HG03521 (cell line): ENCODE measurements at regions not wholly inside any gene's neighbourhood (a gene's known extent, or its start where the extent isn't known, plus 50 kb on each side); places are given as distances from the start of the nearest gene placed in this dataset.

Source experiments
- ATAC-seq: cut with Tn5 transposase; IDR thresholded peaks from one replicate; pipeline ENCODE4 v1.9.1; 2021; ENCODE audit warnings: mild to moderate bottlenecking, moderate library complexity; ENCODE audit not compliant: unreplicated experiment

DNA sequence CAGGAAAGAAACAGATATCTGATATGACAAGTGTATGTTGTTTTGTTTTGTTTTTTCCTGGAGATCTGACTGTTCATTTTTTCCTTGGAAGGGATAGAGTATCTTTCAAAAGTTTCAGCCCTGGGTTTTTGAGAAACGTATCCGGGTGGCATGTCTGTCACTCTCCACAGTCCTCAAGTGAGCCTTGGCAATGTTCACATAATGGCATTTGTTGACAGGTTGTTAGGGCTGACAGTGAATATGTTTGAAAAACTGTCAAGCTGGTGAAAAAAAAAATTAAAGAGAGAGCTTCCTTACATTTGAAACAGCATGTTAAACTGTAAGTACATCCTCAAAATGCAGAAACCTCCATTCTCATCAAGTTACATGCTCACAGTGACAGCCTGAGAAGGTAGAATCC, 113.0 kb upstream of the DYNLRB2 start:
- ATAC-seq = no peak

DNA sequence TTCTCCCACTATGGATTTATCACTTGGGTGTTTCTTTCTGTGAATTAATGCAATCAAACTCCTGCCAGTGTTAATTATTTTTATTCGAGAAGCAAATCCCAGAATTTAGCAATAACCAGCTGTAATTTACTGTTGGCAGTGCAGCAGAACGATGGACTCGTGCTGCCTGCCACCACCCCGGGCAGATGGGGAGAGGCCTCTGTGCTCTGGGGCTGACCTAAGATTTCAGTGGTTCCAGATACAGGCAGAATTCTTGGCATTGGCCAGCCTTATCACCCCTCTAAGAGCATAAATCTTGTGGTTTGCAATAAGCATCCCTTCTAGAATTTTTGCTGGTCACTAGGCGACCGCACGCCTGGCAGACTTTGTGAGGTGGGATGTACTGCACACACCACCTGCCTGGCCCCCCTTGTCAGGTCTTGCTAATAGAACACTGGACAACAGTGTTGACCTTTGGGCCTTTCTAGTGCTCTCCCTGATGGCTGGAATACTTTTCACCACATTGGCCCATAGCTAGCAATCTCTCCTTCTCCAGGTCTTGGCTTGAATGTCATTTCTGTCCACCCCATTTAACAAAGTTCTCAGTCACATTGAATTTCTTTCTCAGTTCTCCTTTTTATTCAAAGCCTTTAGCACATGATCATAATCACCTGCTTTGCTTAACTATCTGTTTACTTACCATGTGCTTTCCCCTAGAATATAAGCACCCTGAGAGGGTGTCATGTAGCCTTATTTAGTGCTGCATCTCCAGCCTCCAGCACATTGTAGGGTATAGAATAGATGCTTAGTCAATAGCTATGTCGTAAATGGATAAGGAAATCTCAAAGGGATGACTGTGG, 122.1 kb upstream of the DYNLRB2 start:
- no peak for ATAC-seq

DNA sequence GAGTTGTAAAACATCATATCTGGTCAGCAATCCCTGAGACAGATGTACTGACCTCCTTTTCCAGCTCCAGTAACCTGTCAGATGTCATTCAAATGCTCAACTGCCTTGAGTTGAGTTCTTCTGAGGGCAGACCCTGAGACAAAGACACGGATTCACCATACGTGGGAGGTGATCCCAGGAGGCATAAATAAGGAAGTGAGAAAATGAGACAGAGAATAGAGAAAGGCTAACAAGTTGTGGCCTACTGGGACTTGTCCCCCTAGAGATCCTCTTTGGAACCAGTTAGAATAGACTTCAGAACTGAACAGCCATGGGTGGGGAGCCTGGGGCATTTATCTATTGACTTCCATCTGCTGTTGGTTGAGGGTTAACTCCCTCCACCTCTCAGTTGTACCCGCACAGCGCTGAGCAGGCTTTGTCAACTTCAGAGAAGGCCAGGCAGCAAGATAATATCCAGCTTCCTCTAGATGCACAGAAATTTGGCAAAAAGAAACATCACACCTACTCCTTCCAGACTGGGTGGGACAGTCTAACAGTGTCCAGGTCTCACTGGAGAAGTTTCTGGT, 123.0 kb upstream of the DYNLRB2 start:
- no peak for ATAC-seq

DNA sequence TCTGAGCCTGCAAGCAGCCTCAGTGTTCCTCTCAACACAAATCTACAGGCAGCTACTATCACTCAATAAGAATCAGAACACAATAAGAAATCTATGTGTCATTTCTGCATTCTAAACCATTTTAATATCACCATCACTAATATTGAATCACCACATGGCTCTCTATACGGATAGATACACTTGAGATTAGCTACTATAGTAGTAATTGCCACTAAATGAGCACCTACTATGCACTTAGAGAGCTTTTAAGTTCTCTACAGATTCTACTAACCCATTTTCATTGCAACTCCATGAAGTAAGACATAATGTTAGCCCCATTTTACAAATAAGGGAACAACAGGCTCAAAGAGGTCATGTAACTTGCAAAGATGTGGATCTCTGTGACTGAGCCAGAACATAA, 132.8 kb upstream of the DYNLRB2 start:
- no peak for ATAC-seq

DNA sequence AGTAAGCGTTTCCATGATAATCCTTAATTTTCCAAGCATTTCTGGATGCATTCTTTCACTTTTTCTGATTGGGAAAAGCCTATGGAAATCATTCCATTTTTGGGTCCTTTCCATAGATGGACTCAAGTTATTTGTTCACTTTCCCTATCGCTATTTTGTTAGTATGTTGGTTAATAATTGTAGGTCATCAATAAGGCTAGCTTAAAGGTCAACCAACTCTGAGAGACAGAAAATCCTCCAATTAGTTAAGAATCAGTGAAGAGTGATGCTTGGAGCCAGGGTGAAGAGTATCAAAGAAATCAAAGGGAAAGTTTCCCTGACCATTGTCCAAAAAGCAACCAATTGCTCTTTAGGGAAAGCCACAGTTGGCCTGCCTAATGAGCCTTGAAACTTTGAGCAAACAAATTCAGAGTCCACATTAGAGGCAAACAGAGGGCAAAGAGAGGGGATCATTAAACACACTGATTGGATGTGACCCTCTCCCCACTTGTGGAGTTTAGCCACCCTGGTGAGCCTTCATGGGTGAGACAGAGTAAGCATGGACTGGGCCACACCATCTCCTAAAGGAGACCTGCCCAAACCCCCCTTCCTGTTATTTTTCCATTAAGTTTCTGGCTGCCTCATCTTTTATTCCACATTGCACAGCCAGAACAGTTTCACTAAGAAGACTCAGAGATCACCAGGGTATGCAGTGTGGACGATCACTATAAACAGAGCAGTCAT, 133.4 kb upstream of the DYNLRB2 start:
- no peak for ATAC-seq

DNA sequence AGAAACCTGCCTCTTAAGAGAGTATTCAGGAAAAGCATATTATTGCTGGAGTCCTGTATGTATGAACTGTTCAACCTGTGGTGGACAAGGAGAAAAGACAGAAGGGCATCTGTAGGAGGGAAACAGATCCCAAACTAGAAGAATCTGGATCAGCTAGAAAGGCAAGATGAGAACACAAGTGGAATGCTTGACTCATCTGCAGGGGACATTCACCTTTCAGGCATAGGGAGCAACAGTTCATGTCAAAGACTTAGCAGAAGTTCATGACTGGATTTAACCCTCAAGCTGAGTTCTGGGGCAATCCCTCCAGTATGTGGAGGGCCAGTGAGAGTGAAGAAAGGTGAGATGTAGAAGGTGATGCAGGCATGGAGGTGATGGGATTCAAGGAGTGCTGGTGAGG, 135.9 kb upstream of the DYNLRB2 start:
- ATAC-seq = no peak

DNA sequence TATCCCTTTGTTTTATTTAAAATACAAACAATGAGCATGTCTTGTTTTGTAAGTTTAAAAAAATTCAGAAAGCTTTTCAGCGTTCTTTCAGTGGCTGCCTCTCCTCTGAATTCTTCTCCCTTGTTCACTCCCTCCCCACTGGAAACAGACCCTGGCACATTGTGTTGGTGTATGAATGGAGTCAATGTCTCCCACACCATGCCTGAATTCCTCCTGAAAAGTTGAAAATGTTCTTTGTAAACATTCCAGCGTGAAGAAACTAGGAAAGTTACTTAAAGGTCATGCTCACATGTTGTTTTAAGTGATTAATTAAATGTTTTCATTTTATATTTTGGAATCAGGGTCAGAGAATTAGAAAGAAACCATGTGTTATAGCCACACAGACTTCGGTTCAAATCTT, 136.9 kb upstream of the DYNLRB2 start:
- ATAC-seq = no peak

DNA sequence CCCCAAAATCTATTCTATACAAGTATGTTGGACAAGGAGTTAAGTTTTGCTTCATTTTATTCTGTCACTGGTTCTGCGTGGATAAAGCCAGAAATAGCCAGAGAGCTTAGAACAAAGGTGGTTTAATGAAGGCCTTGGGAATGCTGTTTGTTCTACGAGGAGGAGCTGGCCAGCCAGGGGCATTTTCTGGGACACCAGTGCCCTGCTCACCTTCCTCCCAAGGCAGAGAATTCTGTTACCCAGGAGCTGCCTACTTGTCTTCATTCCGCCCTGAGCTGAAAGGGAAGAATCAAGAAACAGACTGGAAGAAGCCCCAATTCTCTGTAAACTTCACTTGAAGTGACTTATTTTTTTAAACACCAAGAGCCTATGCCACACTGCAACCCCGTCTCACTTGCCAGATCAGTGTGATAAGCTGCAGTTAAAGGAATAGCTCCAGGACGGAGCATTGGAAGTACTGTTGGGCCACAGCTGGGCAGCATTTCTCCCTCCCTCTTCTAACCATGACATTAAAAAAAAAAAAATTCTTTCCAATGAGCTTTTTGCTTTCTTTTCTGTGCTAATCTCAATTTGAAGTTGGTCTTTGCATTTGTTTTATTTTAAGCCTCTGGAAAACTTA, 149.8 kb upstream of the DYNLRB2 start:
- ATAC-seq = no peak

DNA sequence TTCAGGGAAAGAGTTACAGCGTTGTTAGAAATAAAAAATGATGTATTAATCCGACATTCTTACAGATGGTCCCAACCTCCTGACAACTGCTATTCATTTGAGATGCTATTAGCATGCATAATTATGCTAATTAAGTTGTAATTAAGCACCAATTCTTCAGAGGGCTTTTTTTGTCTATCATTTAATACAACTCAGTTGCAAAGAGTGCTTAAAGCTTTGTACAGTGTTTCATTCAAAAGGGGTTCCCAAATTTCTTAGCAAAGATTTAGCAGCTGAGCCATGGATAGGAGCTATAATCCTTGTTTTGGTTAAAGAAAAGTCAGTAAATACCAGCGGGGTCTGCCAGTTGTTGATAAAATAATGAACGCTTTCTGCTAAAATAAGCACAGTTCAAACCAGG, 150.7 kb upstream of the DYNLRB2 start:
- no peak for ATAC-seq

DNA sequence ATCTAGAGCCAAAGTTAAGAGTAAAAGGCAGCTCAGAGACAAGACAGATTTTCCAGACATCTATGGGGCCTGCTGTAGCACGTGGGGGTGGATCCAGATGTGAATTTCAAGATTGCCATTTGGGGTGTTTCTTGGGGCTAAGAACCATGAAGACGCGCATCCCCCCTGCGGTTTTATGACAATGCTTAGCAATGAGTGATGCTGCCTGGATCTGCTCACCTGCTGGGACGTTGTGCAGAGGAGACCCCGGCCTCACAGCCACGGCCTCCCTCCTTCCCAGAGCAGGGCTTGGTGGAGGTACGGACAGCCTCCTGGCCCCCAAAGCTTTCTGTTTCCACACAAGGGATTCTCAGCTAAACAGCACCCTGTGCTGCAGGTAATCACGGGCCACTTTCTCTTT, 151.5 kb upstream of the DYNLRB2 start:
- ATAC-seq = no peak

DNA sequence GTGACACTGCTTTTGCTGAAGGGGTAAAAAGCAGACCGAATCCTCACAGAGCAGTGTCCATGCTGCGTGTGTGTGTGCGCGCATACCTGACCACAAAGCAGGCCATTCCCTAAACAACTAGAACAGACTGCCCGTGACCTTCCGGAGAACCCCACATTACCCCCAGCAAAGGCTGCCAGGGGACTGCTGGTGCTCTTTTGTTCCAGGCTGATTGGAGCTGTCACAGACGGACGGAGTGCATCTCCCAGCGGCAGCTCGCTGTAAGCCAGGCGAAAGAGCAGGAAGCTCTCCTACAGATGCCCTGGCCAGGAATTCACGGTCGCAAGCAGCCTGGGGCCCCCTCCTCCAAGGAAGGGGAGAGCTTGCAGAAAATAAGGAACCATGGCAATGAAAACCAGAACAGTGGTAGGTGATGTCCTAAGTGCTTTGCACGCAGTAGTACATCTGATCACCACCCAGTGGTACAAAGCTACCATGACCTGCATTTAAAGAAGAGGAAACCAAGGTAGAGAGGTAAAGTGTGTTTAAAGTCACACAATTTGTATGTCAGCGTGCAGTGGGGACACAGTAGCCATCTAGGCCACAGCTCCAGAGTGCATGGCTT, 153.4 kb upstream of the DYNLRB2 start:
- no peak for ATAC-seq

DNA sequence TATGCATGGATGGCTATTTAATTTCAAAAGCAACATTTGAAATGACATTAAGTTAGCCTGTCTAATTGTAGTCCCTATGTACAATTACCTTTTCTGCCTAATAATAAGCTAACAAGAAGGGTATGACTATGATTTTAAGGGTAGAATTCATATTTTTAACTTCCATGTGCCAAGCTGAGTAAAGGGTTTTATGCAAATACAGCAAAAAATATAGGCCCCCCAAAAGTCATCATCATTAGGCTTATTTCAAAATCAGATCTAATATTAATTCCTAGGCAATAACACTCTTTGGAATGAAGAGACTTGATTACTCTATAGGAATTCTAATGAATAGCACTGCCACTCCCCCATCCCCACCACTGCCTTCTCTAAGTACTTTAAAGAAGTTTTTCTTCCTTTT, 155.9 kb upstream of the DYNLRB2 start:
- no peak for ATAC-seq

DNA sequence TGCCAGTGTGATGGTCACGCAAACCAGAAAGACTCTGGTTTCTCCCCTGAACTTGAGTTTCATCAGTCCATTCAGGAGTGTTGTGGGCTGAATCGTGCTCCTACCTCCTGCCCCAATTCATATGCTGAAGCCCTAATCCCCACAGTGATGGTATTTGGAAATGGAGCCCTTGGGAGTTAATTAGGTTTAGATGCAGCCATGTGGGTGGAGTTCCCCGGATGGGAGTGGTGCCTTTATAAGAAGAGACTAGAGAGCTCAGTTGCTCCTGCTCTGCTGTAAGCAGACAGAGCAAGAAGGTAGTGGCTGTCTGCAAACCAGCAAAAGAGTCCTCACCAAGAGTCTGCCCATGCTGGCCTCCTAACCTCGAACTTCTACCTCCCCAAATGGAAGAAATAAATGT, 160.3 kb upstream of the DYNLRB2 start:
- no peak for ATAC-seq

DNA sequence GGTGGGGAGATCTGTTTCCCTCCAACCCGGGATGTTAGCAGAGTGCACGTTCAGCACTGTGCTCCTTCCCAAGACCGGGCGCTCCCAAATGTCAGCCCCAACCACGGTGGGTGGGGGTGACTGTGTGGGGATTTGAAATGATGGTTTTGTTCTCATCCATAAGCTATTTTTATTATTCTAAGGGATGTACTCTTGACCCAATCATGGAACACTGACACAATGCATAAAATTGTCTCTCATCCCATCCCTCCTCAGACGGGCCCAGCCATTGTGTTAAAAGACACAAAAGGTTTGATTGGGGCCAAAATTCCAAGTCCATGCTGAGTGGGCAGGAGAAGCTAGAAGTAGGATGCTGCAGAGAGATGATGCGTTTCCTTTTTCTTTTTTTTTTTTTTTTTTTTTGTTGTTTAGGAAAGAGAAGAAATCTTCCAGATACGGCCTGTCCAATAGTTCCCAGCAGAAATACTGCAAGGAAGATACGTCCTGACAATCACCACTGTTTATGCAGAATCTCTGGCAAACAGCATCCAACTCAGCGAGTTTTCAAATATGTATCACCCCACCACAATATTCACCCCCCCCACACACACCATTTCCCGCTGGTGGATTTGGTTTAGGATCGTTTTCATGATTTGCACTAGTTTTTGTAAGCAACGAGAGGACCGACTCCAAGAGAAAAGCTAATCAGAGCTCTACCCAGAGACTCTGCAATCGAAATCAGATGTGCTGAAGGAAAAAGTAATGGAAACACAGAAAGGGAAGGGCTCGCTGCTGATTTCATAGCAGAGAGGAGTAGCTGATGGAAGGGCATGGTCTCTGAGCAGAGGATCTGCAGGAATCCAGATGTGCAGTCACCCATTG, 163.5 kb upstream of the DYNLRB2 start:
- no peak for ATAC-seq

DNA sequence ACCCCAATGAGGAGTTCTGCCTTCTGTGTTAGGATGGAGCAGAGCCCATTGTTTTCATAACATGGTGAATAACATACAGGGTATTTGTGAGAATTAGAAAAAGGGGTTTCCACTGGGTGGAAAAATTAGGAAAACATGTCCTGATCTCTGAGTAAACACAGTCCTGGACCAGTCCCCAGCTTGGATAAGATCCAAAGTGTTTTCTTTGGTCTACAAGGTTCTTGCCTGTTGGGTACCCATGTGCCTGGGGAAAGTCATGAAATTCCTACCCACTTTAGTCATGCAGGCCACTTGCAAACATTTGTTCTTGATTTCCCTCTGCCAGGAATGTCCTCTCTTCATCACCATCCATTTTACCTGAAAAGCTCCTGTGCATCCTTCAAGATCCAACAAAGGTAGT, 164.8 kb upstream of the DYNLRB2 start:
- ATAC-seq = no peak

DNA sequence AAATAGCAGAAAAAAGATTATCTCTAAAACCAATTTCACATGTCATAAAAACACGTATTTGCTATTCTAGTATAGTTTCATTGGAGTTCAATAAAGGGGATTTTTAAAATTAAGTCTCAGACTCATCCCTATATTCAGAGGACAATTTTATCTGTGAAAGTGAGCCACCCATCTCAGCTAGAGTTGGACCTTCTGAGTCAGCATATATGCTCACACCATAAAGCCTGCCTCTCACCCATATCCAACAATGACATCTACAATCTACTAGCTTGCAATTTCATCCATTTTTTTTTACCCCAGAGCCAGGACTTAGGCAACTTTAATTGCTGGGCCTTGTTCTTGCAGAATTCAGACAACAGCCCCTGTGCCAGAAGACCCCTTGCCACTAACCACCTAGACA, 165.3 kb upstream of the DYNLRB2 start:
- ATAC-seq = no peak

DNA sequence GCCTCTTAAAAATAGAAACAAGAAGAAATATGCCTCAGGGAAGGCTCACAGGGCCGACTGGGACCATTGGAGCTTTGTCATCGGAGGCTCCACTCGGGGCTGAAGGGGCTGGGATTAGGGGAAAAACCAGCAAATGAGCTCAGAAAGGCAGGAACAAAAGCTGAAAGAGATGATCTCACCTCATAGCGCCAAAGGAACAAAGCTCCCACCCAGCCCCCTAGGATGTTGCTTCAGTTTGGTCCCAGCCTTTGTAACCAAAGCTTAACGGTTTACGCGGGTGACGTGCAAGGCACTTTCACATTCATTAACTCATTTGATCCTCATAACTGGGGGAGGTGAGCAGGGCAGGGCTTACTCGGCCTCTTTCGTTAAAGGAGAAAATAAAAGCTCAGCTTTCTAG, 168.5 kb upstream of the DYNLRB2 start:
- no peak for ATAC-seq

DNA sequence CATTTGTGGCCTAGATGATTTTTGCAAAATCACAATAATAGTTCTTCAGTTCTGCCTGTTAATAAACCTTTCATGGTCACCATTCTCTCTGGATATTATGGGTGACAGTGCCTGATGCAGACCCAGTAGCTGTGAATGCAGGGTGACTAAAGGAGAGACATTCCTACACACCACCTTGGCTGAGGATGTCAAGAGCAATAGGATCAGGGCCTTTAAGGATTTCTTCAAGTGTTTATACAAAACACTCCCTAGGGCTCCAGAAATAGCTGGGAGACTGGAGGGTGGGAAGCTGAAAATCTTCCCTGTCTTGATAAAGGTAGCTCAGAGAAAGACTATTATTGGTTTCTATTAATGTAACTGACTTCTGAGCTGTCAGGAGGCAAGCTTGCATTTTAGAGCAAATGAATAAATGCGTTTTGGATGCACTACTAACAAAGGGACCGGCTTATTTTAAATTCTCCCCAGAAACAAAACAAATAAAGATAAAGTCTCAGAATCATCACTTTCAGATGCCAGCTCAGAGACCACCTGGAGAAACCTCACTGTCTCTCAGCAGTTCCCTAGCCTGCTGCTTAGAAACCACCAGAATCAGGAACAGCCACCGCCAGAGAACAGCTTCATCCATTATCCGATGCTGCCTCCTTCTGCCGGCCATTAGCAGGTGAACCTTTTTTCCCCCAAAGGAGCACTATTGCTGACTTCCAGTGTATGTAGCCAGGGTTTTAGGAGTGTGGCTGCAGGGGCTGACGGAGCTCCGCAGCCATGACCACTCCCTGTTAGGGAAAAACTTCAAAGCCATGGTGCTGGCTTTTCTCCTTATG, 171.4 kb upstream of the DYNLRB2 start:
- ATAC-seq = no peak

DNA sequence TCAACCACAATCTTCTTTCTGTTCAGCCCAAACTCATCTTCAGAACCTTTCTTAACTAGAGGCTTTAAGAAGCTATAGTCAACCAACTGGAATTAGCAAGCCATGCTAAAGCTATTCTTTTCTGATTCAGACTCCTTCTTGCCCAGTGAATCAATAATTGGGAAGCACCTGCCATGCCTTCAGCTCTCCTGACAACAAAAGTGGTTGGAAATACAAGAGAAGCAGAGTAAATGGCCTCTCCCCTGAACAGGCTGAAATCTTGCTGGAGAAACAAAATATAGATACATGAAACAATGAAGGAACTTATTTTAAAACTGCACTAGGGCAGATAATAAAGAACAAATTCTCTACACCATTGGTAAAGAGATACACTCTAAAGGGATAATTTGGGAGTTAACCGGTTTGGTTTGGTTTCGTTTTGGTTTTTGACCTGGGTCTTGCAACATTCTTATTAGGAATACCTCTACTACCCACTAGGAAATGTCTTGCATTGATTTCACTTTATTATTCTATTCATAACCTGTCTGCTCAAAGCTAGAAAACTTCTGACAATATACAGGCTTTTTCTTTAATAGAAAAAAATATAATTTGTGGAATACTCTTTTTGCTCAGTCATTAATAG, 173.6 kb upstream of the DYNLRB2 start:
- ATAC-seq = no peak
